NCI-H82 treated with DMSO at 0.1 percent for 48 hours (cell line): ENCODE measurements at regions not wholly inside any gene's neighbourhood (a gene's known extent, or its start where the extent isn't known, plus 50 kb on each side); places are given as distances from the start of the nearest gene placed in this dataset.
"Not testable (repeated sequence)": the region's sequence is repeated elsewhere in the genome, so short reads cannot be mapped to it uniquely, and the experiment has no call there.

Experiments
- DNase-seq: peaks from one replicate; lab custom pipeline; 2025; ENCODE audit not compliant: unreplicated experiment; lab: John Stamatoyannopoulos, UW

GRCh38 chr13:84630476-84630875 lies 748.2 kb upstream of the SLITRK1 start:
- no peak for DNase-seq

GRCh38 chr13:84616864-84617263 lies 734.6 kb upstream of the SLITRK1 start:
- DNase-seq = no peak

GRCh38 chr13:84609716-84610115 lies 727.4 kb upstream of the SLITRK1 start:
- DNase-seq = no peak

GRCh38 chr13:84607261-84608013 lies 725.2 kb upstream of the SLITRK1 start:
- DNase-seq = no peak

- DNase-seq = no peak
Measured at GRCh38 chr13:84606616-84607015, 724.3 kb upstream of the SLITRK1 start.

- DNase-seq = no peak
Measured at GRCh38 chr13:84605927-84606326, 723.7 kb upstream of the SLITRK1 start.

GRCh38 chr13:84591444-84591843 lies 709.2 kb upstream of the SLITRK1 start:
- DNase-seq = no peak

GRCh38 chr13:84590663-84591062 lies 708.4 kb upstream of the SLITRK1 start:
- DNase-seq = no peak

- DNase-seq = no peak
Measured at GRCh38 chr13:84588023-84588422, 705.7 kb upstream of the SLITRK1 start.

- not testable (repeated sequence) for DNase-seq
Measured at GRCh38 chr13:84579901-84580300, 697.6 kb upstream of the SLITRK1 start.

GRCh38 chr13:84574851-84575250 lies 692.6 kb upstream of the SLITRK1 start:
- no peak for DNase-seq

- no peak for DNase-seq
Measured at GRCh38 chr13:84571264-84571663, 689.0 kb upstream of the SLITRK1 start.

GRCh38 chr13:84570831-84571230 lies 688.6 kb upstream of the SLITRK1 start:
- DNase-seq = no peak

GRCh38 chr13:84569366-84569765 lies 687.1 kb upstream of the SLITRK1 start:
- DNase-seq = no peak

- DNase-seq = no peak
Measured at GRCh38 chr13:84567848-84568247, 685.6 kb upstream of the SLITRK1 start.

GRCh38 chr13:84566780-84567179 lies 684.5 kb upstream of the SLITRK1 start:
- no peak for DNase-seq

- DNase-seq = no peak
Measured at GRCh38 chr13:84563611-84564010, 681.3 kb upstream of the SLITRK1 start.

- no peak for DNase-seq
Measured at GRCh38 chr13:84553227-84553626, 671.0 kb upstream of the SLITRK1 start.

- no peak for DNase-seq
Measured at GRCh38 chr13:84543962-84544361, 661.7 kb upstream of the SLITRK1 start.

GRCh38 chr13:84542348-84542747 lies 660.1 kb upstream of the SLITRK1 start:
- DNase-seq = no peak

GRCh38 chr13:84536906-84537305 lies 654.6 kb upstream of the SLITRK1 start:
- no peak for DNase-seq

GRCh38 chr13:84528408-84529070 lies 646.3 kb upstream of the SLITRK1 start:
- no peak for DNase-seq

GRCh38 chr13:84525865-84526264 lies 643.6 kb upstream of the SLITRK1 start:
- DNase-seq = no peak
